GM12873 (cell line): ENCODE measurements at regions not wholly inside any gene's neighbourhood (a gene's known extent, or its start where the extent isn't known, plus 50 kb on each side); places are given as distances from the start of the nearest gene placed in this dataset.

Experiments used
- TF ChIP-seq, protein P1 (sequence below): IDR thresholded peaks from 2 replicates; pipeline ENCODE4 v1.5.1; 2012; ENCODE audit warnings: low read depth, mild to moderate bottlenecking, moderate library complexity, low read length, control low read depth; ENCODE audit not compliant: insufficient read depth; ENCODE audit errors: missing control alignments

DNA sequence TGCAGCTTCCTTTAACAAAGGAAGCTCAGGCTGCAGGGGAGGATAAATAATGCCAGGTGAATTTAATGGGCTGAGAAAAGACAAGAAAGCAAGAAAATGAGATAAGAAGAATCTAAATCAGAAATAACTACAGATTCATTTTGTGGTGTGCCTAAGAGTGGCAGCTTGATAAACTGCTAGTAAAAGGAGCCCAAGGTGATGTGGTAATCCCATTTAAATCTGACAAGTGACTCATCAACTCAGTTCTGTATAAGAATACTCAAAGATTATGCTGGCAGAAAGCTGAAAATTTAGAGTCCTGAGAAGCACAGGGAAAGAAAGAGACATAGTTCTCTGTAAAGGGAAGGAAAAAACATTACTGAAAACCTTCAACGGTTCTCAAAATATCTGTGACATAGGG lies 109.4 kb upstream of the PDE1C start:
- TF ChIP-seq, protein P1, sequence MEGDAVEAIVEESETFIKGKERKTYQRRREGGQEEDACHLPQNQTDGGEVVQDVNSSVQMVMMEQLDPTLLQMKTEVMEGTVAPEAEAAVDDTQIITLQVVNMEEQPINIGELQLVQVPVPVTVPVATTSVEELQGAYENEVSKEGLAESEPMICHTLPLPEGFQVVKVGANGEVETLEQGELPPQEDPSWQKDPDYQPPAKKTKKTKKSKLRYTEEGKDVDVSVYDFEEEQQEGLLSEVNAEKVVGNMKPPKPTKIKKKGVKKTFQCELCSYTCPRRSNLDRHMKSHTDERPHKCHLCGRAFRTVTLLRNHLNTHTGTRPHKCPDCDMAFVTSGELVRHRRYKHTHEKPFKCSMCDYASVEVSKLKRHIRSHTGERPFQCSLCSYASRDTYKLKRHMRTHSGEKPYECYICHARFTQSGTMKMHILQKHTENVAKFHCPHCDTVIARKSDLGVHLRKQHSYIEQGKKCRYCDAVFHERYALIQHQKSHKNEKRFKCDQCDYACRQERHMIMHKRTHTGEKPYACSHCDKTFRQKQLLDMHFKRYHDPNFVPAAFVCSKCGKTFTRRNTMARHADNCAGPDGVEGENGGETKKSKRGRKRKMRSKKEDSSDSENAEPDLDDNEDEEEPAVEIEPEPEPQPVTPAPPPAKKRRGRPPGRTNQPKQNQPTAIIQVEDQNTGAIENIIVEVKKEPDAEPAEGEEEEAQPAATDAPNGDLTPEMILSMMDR, result no peak

DNA sequence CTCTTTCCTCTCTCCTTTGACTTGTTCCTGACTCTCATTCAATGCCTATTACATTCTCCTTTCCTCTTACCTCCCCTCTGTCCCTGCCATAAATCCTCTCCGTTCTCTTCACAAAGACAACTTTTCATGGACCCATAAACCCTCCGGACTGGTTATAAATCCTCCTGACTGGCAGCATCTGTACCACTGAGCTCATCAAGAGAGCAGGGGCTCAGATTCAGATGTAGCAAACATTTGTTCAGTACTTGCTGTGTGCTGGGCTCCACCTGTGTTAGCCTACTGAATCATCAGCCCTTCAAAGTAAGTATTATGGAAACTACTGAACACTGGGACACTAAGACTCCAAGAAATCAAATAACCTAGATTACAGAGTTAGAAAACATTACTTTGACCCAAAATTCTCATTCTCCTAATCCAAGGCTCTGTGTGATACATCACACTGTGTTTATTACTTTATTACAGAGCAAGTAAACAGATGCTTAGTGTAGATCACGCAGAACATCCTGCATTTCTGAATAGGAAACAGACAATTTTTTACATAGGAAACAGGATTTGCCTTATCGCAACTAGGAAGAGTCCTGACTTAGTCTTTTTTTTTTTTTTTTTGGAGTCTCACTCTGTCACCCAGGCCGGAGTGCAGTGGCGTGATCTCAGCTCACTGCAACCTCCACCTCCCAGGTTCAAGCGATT lies 108.6 kb upstream of the PDE1C start:
- TF ChIP-seq, protein P1, result no peak

DNA sequence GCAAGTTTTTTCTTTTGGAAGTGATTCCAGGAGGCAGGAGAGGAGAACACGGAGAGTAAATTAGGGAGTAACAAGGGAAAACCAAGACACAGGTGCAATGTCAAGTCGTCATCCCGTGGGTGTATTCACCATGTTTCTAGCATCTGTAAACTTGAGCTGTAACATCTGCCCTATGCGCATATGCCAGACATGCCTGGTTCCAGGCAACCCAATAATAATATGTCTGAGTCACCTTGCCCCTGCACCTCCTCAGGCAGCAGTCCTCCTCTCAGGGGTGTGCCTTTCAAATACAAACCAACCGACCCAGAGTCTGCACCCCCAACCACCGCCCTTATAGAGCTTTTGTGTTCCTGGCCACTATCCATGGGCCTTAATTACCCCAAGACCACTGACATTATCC lies 107.0 kb upstream of the PDE1C start:
- TF ChIP-seq, protein P1, result no peak

DNA sequence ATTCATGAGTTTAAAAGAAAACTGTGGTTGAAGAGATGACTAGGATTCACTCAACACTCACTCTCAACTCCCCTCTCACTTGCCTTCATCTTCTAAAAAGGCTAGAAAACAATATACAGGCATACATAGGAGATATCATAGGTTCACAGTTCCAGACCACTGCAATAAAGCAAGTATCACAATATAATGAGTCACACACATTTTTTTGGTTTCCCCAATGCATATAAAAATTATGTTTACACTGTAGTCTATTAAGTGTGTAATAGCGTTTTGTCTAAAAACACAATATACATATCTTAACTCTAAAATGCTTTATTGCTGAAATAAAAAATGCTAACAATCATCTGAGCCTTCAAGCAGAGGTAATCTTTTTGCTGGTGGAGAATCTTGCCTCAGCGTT lies 104.9 kb upstream of the PDE1C start:
- TF ChIP-seq, protein P1, result no peak

DNA sequence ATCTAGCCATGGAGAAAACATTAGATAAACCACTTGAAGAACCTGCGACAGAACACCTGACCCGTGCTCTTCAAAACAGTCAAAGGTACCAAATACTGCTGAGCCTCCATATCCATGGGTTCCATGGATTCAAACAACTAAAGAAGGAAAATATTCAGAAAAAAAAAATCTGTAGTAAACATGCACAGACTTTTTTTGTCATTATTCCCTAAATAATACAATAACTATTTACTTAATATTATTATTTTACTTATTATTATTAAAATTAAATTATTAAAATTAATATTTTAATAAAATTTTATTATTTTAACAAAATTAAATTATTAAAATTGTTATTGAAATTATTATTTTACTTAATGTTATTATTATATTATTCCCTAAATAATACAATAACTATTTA lies 101.0 kb upstream of the PDE1C start:
- TF ChIP-seq, protein P1, result no peak

DNA sequence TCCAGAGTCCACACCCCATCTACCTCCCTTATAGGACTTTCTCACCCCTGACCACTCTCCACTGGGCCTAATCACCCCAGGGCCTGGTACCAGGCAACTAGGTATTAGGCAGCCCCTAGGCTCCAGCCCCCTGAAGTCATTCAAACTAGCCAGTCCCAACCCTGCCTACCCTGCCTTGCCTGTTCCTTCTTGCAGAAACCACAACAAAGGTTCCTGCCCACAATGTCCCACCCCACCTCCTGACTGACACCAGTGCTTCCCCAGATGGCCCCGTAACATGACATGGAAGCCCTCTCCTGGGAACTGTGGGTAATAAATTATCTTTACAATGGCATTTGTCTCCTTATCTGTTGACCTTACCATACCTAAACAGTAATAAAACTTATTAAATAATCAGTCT lies 100.6 kb upstream of the PDE1C start:
- TF ChIP-seq, protein P1, result no peak

DNA sequence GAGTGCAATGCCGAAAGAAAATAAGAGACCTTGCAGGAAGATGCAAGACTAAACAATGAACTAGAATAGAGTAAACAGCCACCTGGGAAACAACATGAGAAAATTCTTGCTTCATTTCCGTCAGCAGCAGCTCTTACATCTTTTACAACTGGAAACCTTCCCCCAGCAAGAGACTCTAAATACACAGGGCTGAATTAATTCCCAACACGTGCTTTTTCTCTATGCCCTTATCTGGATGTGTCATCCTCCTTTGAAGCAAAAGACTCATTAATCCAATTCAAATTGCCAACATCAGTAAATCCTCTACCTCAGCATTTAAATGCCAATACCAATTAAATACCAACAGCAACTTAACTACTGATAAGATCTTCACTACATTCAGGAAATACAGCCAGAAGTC lies 99.0 kb upstream of the PDE1C start:
- TF ChIP-seq, protein P1, result no peak
